GM12878 (cell line): ENCODE measurements at regions not wholly inside any gene's neighbourhood (a gene's known extent, or its start where the extent isn't known, plus 50 kb on each side); places are given as distances from the start of the nearest gene placed in this dataset.

Experiments
- ATAC-seq: fragments of 200-7000 bp; cut with Tn5 transposase; 3 replicates; pipeline ENCODE4 v1.9.1; 2020; ENCODE audit warnings: mild to moderate bottlenecking, moderate library complexity
- BruUV-seq: library from RNA; stranded (reverse); fragments of 400-500 nt; replicated peaks from 2 replicates; lab custom pipeline; 2021; lab: Mats Ljungman, UMichigan
- CTCF ChIA-PET: fragments of 300-600 bp; sonication (Branson Sonifier 250); formaldehyde crosslinking; extraction: SDS; loops from one replicate; lab custom pipeline; 2021; ENCODE audit warnings: inconsistent platforms; lab: Yijun Ruan, JAX
- POLR2A ChIA-PET: fragments of 350-600 bp; formaldehyde crosslinking; extraction: SDS; loops from one replicate; lab custom pipeline; 2021; ENCODE audit warnings: inconsistent platforms; lab: Charles Lee
- RAD21 ChIA-PET: fragments of 300-600 bp; sonication (Branson Sonifier 250); formaldehyde crosslinking; loops from one replicate; lab custom pipeline; 2023; ENCODE audit warnings: antibody characterized with exemption; ENCODE audit not compliant: unreplicated experiment; lab: Charles Lee
- SMC1A ChIA-PET: fragments of 300-600 bp; sonication (Branson Sonifier 250); formaldehyde crosslinking; loops from one replicate; lab custom pipeline; 2023; ENCODE audit not compliant: unreplicated experiment, uncharacterized antibody; lab: Charles Lee
- DNase-seq: peaks from one replicate; pipeline ENCODE4 v3.0.0-alpha.2; 2011; ENCODE audit warnings: low read depth, low spot score
- FAIRE-seq: peaks from 3 replicates; lab custom pipeline; 2011; peaks lifted over from hg19 to GRCh38; lab: Jason Lieb, UNC
- H2AFZ ChIP-seq: 2 replicates; pipeline ENCODE4 v1.6.0; 2011; ENCODE audit warnings: low read depth, low read length, control low read depth; ENCODE audit not compliant: control insufficient read depth
- H3K27ac ChIP-seq: 2 replicates; pipeline ENCODE4 v1.5.1; 2011; ENCODE audit warnings: control low read depth; ENCODE audit not compliant: control insufficient read depth, insufficient read depth
- H3K27me3 ChIP-seq, 2 experiments: replicated peaks in 1 of 2; 2 replicates each; pipeline versions ENCODE4 v1.6.0 to v1.6.1; 2011; ENCODE audit warnings: low read length in 1 of 2; ENCODE audit not compliant: control insufficient read depth in 2 of 2, insufficient read depth in 2 of 2
- H3K36me3 ChIP-seq, 2 experiments: 2 replicates each; pipeline ENCODE4 v1.5.1; 2011; ENCODE audit warnings: low read length in 1 of 2; ENCODE audit not compliant: control insufficient read depth in 2 of 2, insufficient read depth in 2 of 2
- H3K4me1 ChIP-seq: 2 replicates; pipeline ENCODE4 v1.6.1; 2011; ENCODE audit warnings: mild to moderate bottlenecking, low read length, moderate library complexity, mixed read lengths; ENCODE audit not compliant: control insufficient read depth, insufficient read depth
- H3K4me2 ChIP-seq: 2 replicates; pipeline ENCODE4 v1.6.0; 2011; ENCODE audit warnings: control low read depth; ENCODE audit not compliant: control insufficient read depth, insufficient read depth
- H3K4me3 ChIP-seq: fragments of 200-600 bp; sonication (generic); 2 replicates; pipeline ENCODE4 v1.5.1; 2016
- H3K79me2 ChIP-seq: 2 replicates; pipeline ENCODE4 v1.6.0; 2011; ENCODE audit warnings: low read length; ENCODE audit not compliant: control insufficient read depth, insufficient read depth
- H3K9ac ChIP-seq: 2 replicates; pipeline ENCODE4 v1.8.0; 2011; ENCODE audit warnings: low read length, control low read depth, mixed read lengths; ENCODE audit not compliant: control insufficient read depth, insufficient read depth
- H3K9me3 ChIP-seq: replicated peaks from 3 replicates; pipeline ENCODE4 v1.5.1; 2011; ENCODE audit warnings: mild to moderate bottlenecking, low read length; ENCODE audit not compliant: control insufficient read depth, insufficient read depth
- H4K20me1 ChIP-seq: 2 replicates; pipeline ENCODE4 v1.6.0; 2011; ENCODE audit not compliant: control insufficient read depth, insufficient read depth
- GABPA ChIP-seq: IDR thresholded peaks from 2 replicates; pipeline ENCODE4 v1.6.1; 2014; ENCODE audit warnings: antibody characterized with exemption, low read depth, mild to moderate bottlenecking, inconsistent platforms
- HSF1 ChIP-seq: fragments of 150-350 bp; IDR thresholded peaks from 2 replicates; pipeline ENCODE4 v1.6.1; 2014; ENCODE audit warnings: mild to moderate bottlenecking, low read depth, low read length
- KDM1A ChIP-seq: fragments of 200-600 bp; sonication (generic); IDR thresholded peaks from 2 replicates; pipeline ENCODE4 v1.6.1; 2016; ENCODE audit warnings: borderline replicate concordance
- NFXL1 ChIP-seq: fragments of 450-650 bp; IDR thresholded peaks from 2 replicates; pipeline ENCODE4 v1.6.1; 2017; ENCODE audit warnings: antibody characterized with exemption, mild to moderate bottlenecking, borderline replicate concordance
- NFYB ChIP-seq: IDR thresholded peaks from 2 replicates; pipeline ENCODE4 v1.6.1; 2011; ENCODE audit warnings: low read depth, mild to moderate bottlenecking, low read length, improper control_type of control experiment, moderate library complexity; ENCODE audit not compliant: insufficient read depth
- POU2F2 ChIP-seq: IDR thresholded peaks from 3 replicates; pipeline ENCODE4 v1.6.1; 2011; ENCODE audit warnings: low read depth, mild to moderate bottlenecking, low read length, borderline replicate concordance
- PRDM15 ChIP-seq: fragments of 450-650 bp; formaldehyde crosslinking; IDR thresholded peaks from 2 replicates; pipeline ENCODE4 v1.4.0; 2020; ENCODE audit warnings: mild to moderate bottlenecking, moderate library complexity
- RAD51 ChIP-seq: fragments of 450-650 bp; IDR thresholded peaks from 2 replicates; pipeline ENCODE4 v1.6.1; 2016; ENCODE audit warnings: moderate library complexity, mild to moderate bottlenecking, inconsistent platforms
- TCF7 ChIP-seq: IDR thresholded peaks from 2 replicates; pipeline ENCODE4 v1.6.1; 2014; ENCODE audit warnings: antibody characterized with exemption, borderline replicate concordance
- ZBTB33 ChIP-seq: fragments of 450-650 bp; IDR thresholded peaks from 2 replicates; pipeline ENCODE4 v1.6.1; 2017; ENCODE audit warnings: mild to moderate bottlenecking
- WGBS: methylation state at CpG from one replicate; pipeline ENCODE4 v1.1.6; 2016; ENCODE audit warnings: low lambda C conversion rate; ENCODE audit not compliant: insufficient replicate concordance, insufficient coverage; ENCODE audit errors: missing lambda C conversion rate; 5-methylcytosine and 5-hydroxymethylcytosine counted together
- in situ Hi-C: fragments of 300-500 bp; cut with MboI; formaldehyde crosslinking; loops from 9 replicates; pipeline ENCODE4 v1.14.3; 2018; ENCODE audit warnings: mixed read lengths
- intact Hi-C: fragments of 100-400 bp; cut with micrococcal nuclease; formaldehyde crosslinking; loops from one replicate; pipeline ENCODE4 v1.14.2; 2022; ENCODE audit not compliant: unreplicated experiment
- TF ChIP-seq, protein P1 (sequence below): IDR thresholded peaks from 2 replicates; pipeline ENCODE4 v1.6.1; 2012; ENCODE audit warnings: low read depth, low read length, improper control_type of control experiment

- Histone ChIP-seq H4K20me1 (no peaks in the 10 kb centered on the region), H2AFZ (no peak overlapping the region), H3K4me1 (no peaks in the 10 kb centered on the region), H3K4me3 (no peak overlapping the region), H3K9ac (no peak overlapping the region), H3K27ac (no peak overlapping the region), H3K36me3 (no peaks in the 10 kb centered on the region), H3K27me3 (no peaks in the 10 kb centered on the region), H3K9me3 (no peaks in the 10 kb centered on the region), H3K79me2 (no peaks in the 10 kb centered on the region)
- in situ Hi-C loops: no loop called here
- no peak for ATAC-seq
- POLR2A ChIA-PET: no interaction called here
- DNase-seq: no peak
- 0% methylated on average over 4 of the region's 4 CpGs for WGBS
- TF ChIP-seq, protein P1, sequence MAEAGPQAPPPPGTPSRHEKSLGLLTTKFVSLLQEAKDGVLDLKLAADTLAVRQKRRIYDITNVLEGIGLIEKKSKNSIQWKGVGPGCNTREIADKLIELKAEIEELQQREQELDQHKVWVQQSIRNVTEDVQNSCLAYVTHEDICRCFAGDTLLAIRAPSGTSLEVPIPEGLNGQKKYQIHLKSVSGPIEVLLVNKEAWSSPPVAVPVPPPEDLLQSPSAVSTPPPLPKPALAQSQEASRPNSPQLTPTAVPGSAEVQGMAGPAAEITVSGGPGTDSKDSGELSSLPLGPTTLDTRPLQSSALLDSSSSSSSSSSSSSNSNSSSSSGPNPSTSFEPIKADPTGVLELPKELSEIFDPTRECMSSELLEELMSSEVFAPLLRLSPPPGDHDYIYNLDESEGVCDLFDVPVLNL: no peak
- TF ChIP-seq POU2F2 (no peak), ZBTB33 (no peak), NFYB (no peak), TCF7 (no peak), RAD51 (no peak), GABPA (no peak), NFXL1 (no peak), KDM1A (no peak), HSF1 (no peak), PRDM15 (CRISPR knock-in tag) (no peak)
- TF ChIP-seq, all 136 proteins: peak for 0
- no TSS peak for BruUV-seq
- no peak overlapping the region for H3K4me2 ChIP-seq
- ChIA-PET RAD21 (no interaction called here), SMC1A (no interaction called here), CTCF (no interaction called here)
- FAIRE-seq: no peak
- intact Hi-C loops: no loop called here
These were observed 531.8 kb upstream of the GALNTL6 start for GRCh38 chr4:171281359-171281758.
